ENCODE measurements at regions not wholly inside any gene's neighbourhood (a gene's known extent, or its start where the extent isn't known, plus 50 kb on each side); places are given as distances from the start of the nearest gene placed in this dataset.

GRCh38 chr4:110675426-110675825 is 52.5 kb upstream of the PITX2 start:
- H3K9me3 ChIP-seq (ENCODE audit: control insufficient read depth in 2 of 2, insufficient read depth in 1 of 2, low read depth in 1 of 2, low read length in 1 of 2) = no peaks in the 10 kb centered on the region
- no peak overlapping the region for H3K27ac ChIP-seq (ENCODE audit: low read depth in 2 of 2, low read length in 1 of 2)
- no peaks in the 10 kb centered on the region for H3K27me3 ChIP-seq (ENCODE audit: control insufficient read depth in 1 of 2, insufficient read depth in 2 of 2, low read length in 2 of 2)
- H3K4me1 ChIP-seq (ENCODE audit: control insufficient read depth in 2 of 2, insufficient read depth in 2 of 2, low read length in 1 of 2) = no peaks in the 10 kb centered on the region
- H3K4me3 ChIP-seq (ENCODE audit: low read depth in 1 of 2, low read length in 2 of 2) = no peak overlapping the region
- no peaks in the 10 kb centered on the region for H3K36me3 ChIP-seq (ENCODE audit: control insufficient read depth in 2 of 2, insufficient read depth in 2 of 2, low read length in 1 of 2)

GRCh38 chr4:110676241-110676640 is 53.4 kb upstream of the PITX2 start:
- Histone ChIP-seq H3K36me3 (ENCODE audit: control insufficient read depth in 2 of 2, insufficient read depth in 2 of 2, low read length in 1 of 2) (no peaks in the 10 kb centered on the region), H3K4me1 (ENCODE audit: control insufficient read depth in 2 of 2, insufficient read depth in 2 of 2, low read length in 1 of 2) (no peaks in the 10 kb centered on the region), H3K27ac (ENCODE audit: low read depth in 2 of 2, low read length in 1 of 2) (no peak overlapping the region), H3K27me3 (ENCODE audit: control insufficient read depth in 1 of 2, insufficient read depth in 2 of 2, low read length in 2 of 2) (no peaks in the 10 kb centered on the region), H3K9me3 (ENCODE audit: control insufficient read depth in 2 of 2, insufficient read depth in 1 of 2, low read depth in 1 of 2, low read length in 1 of 2) (no peaks in the 10 kb centered on the region), H3K4me3 (ENCODE audit: low read depth in 1 of 2, low read length in 2 of 2) (no peak overlapping the region)

GRCh38 chr4:110678517-110679227 is 55.8 kb upstream of the PITX2 start:
- no peaks in the 10 kb centered on the region for H3K27me3 ChIP-seq (ENCODE audit: control insufficient read depth in 1 of 2, insufficient read depth in 2 of 2, low read length in 2 of 2)
- 19% methylated on average over 1 of the region's 1 CpG for WGBS, 2 donors
- no peaks in the 10 kb centered on the region for H3K36me3 ChIP-seq (ENCODE audit: control insufficient read depth in 2 of 2, insufficient read depth in 2 of 2, low read length in 1 of 2)
- no peaks in the 10 kb centered on the region for H3K9me3 ChIP-seq (ENCODE audit: control insufficient read depth in 2 of 2, insufficient read depth in 1 of 2, low read depth in 1 of 2, low read length in 1 of 2)
- H3K4me3 ChIP-seq (ENCODE audit: low read depth in 1 of 2, low read length in 2 of 2) = no peak overlapping the region
- no peaks in the 10 kb centered on the region for H3K4me1 ChIP-seq (ENCODE audit: control insufficient read depth in 2 of 2, insufficient read depth in 2 of 2, low read length in 1 of 2)
- no peak overlapping the region for H3K27ac ChIP-seq (ENCODE audit: low read depth in 2 of 2, low read length in 1 of 2)

GRCh38 chr4:110680265-110680664 is 57.4 kb upstream of the PITX2 start:
- no peaks in the 10 kb centered on the region for H3K9me3 ChIP-seq (ENCODE audit: control insufficient read depth in 2 of 2, insufficient read depth in 1 of 2, low read depth in 1 of 2, low read length in 1 of 2)
- 66 to 68% methylated on average over 4 of the region's 4 CpGs for WGBS, 2 donors
- no peak overlapping the region for H3K4me3 ChIP-seq (ENCODE audit: low read depth in 1 of 2, low read length in 2 of 2)
- H3K27ac ChIP-seq (ENCODE audit: low read depth in 2 of 2, low read length in 1 of 2) = no peak overlapping the region
- H3K4me1 ChIP-seq (ENCODE audit: control insufficient read depth in 2 of 2, insufficient read depth in 2 of 2, low read length in 1 of 2) = no peaks in the 10 kb centered on the region
- no peaks in the 10 kb centered on the region for H3K36me3 ChIP-seq (ENCODE audit: control insufficient read depth in 2 of 2, insufficient read depth in 2 of 2, low read length in 1 of 2)
- no peaks in the 10 kb centered on the region for H3K27me3 ChIP-seq (ENCODE audit: control insufficient read depth in 1 of 2, insufficient read depth in 2 of 2, low read length in 2 of 2)

GRCh38 chr4:110681381-110681780 is 58.5 kb upstream of the PITX2 start:
- no peaks in the 10 kb centered on the region for H3K4me1 ChIP-seq (ENCODE audit: control insufficient read depth in 2 of 2, insufficient read depth in 2 of 2, low read length in 1 of 2)
- WGBS, 2 donors = 81 to 87% methylated on average over 1 of the region's 1 CpG
- H3K27me3 ChIP-seq (ENCODE audit: control insufficient read depth in 1 of 2, insufficient read depth in 2 of 2, low read length in 2 of 2) = no peaks in the 10 kb centered on the region

GRCh38 chr4:110682311-110682710 is 59.4 kb upstream of the PITX2 start:
- H3K27me3 ChIP-seq (ENCODE audit: control insufficient read depth in 1 of 2, insufficient read depth in 2 of 2, low read length in 2 of 2) = no peaks in the 10 kb centered on the region
- no peak overlapping the region for H3K27ac ChIP-seq (ENCODE audit: low read depth in 2 of 2, low read length in 1 of 2)
- no peaks in the 10 kb centered on the region for H3K9me3 ChIP-seq (ENCODE audit: control insufficient read depth in 2 of 2, insufficient read depth in 1 of 2, low read depth in 1 of 2, low read length in 1 of 2)
- H3K4me3 ChIP-seq (ENCODE audit: low read depth in 1 of 2, low read length in 2 of 2) = no peak overlapping the region
- no peaks in the 10 kb centered on the region for H3K36me3 ChIP-seq (ENCODE audit: control insufficient read depth in 2 of 2, insufficient read depth in 2 of 2, low read length in 1 of 2)
- no peaks in the 10 kb centered on the region for H3K4me1 ChIP-seq (ENCODE audit: control insufficient read depth in 2 of 2, insufficient read depth in 2 of 2, low read length in 1 of 2)
- 41 to 50% methylated on average over 1 of the region's 1 CpG for WGBS, 2 donors

More at GRCh38 chr4:110681381-110681780, 58.5 kb upstream of the PITX2 start:
- Histone ChIP-seq H3K4me3 (ENCODE audit: low read depth in 1 of 2, low read length in 2 of 2) (no peak overlapping the region), H3K27ac (ENCODE audit: low read depth in 2 of 2, low read length in 1 of 2) (no peak overlapping the region), H3K36me3 (ENCODE audit: control insufficient read depth in 2 of 2, insufficient read depth in 2 of 2, low read length in 1 of 2) (no peaks in the 10 kb centered on the region), H3K9me3 (ENCODE audit: control insufficient read depth in 2 of 2, insufficient read depth in 1 of 2, low read depth in 1 of 2, low read length in 1 of 2) (no peaks in the 10 kb centered on the region)

GRCh38 chr4:110683601-110684000 is 60.7 kb upstream of the PITX2 start:
- H3K36me3 ChIP-seq (ENCODE audit: control insufficient read depth in 2 of 2, insufficient read depth in 2 of 2, low read length in 1 of 2) = no peaks in the 10 kb centered on the region
- no peaks in the 10 kb centered on the region for H3K9me3 ChIP-seq (ENCODE audit: control insufficient read depth in 2 of 2, insufficient read depth in 1 of 2, low read depth in 1 of 2, low read length in 1 of 2)
- H3K27me3 ChIP-seq (ENCODE audit: control insufficient read depth in 1 of 2, insufficient read depth in 2 of 2, low read length in 2 of 2) = no peaks in the 10 kb centered on the region
- WGBS, 2 donors = 91 to 92% methylated on average over 11 of the region's 11 CpGs
- H3K27ac ChIP-seq (ENCODE audit: low read depth in 2 of 2, low read length in 1 of 2) = no peak overlapping the region
- no peak overlapping the region for H3K4me3 ChIP-seq (ENCODE audit: low read depth in 1 of 2, low read length in 2 of 2)
- no peaks in the 10 kb centered on the region for H3K4me1 ChIP-seq (ENCODE audit: control insufficient read depth in 2 of 2, insufficient read depth in 2 of 2, low read length in 1 of 2)

- Histone ChIP-seq H3K27ac (ENCODE audit: low read depth in 2 of 2, low read length in 1 of 2) (no peak overlapping the region), H3K9me3 (ENCODE audit: control insufficient read depth in 2 of 2, insufficient read depth in 1 of 2, low read depth in 1 of 2, low read length in 1 of 2) (no peaks in the 10 kb centered on the region), H3K36me3 (ENCODE audit: control insufficient read depth in 2 of 2, insufficient read depth in 2 of 2, low read length in 1 of 2) (no peaks in the 10 kb centered on the region), H3K27me3 (ENCODE audit: control insufficient read depth in 1 of 2, insufficient read depth in 2 of 2, low read length in 2 of 2) (no peaks in the 10 kb centered on the region), H3K4me3 (ENCODE audit: low read depth in 1 of 2, low read length in 2 of 2) (no peak overlapping the region), H3K4me1 (ENCODE audit: control insufficient read depth in 2 of 2, insufficient read depth in 2 of 2, low read length in 1 of 2) (no peaks in the 10 kb centered on the region)
- 76 to 86% methylated on average over 6 of the region's 6 CpGs for WGBS, 2 donors
These were observed 79.4 kb upstream of the PITX2 start for GRCh38 chr4:110702326-110702725.

GRCh38 chr4:110704748-110705439 is 82.0 kb upstream of the PITX2 start:
- no peak overlapping the region for H3K27ac ChIP-seq (ENCODE audit: low read depth in 2 of 2, low read length in 1 of 2)
- no peaks in the 10 kb centered on the region for H3K9me3 ChIP-seq (ENCODE audit: control insufficient read depth in 2 of 2, insufficient read depth in 1 of 2, low read depth in 1 of 2, low read length in 1 of 2)
- no peaks in the 10 kb centered on the region for H3K27me3 ChIP-seq (ENCODE audit: control insufficient read depth in 1 of 2, insufficient read depth in 2 of 2, low read length in 2 of 2)
- H3K36me3 ChIP-seq (ENCODE audit: control insufficient read depth in 2 of 2, insufficient read depth in 2 of 2, low read length in 1 of 2) = no peaks in the 10 kb centered on the region
- no peak overlapping the region for H3K4me3 ChIP-seq (ENCODE audit: low read depth in 1 of 2, low read length in 2 of 2)
- H3K4me1 ChIP-seq (ENCODE audit: control insufficient read depth in 2 of 2, insufficient read depth in 2 of 2, low read length in 1 of 2) = no peaks in the 10 kb centered on the region
- 76 to 80% methylated on average over 7 of the region's 7 CpGs for WGBS, 2 donors

- WGBS, 2 donors = 84 to 87% methylated on average over 4 of the region's 4 CpGs
- Histone ChIP-seq H3K36me3 (ENCODE audit: control insufficient read depth in 2 of 2, insufficient read depth in 2 of 2, low read length in 1 of 2) (no peaks in the 10 kb centered on the region), H3K27me3 (ENCODE audit: control insufficient read depth in 1 of 2, insufficient read depth in 2 of 2, low read length in 2 of 2) (no peaks in the 10 kb centered on the region), H3K4me3 (ENCODE audit: low read depth in 1 of 2, low read length in 2 of 2) (no peak overlapping the region), H3K27ac (ENCODE audit: low read depth in 2 of 2, low read length in 1 of 2) (no peak overlapping the region), H3K9me3 (ENCODE audit: control insufficient read depth in 2 of 2, insufficient read depth in 1 of 2, low read depth in 1 of 2, low read length in 1 of 2) (no peaks in the 10 kb centered on the region), H3K4me1 (ENCODE audit: control insufficient read depth in 2 of 2, insufficient read depth in 2 of 2, low read length in 1 of 2) (no peaks in the 10 kb centered on the region)
These were observed 82.5 kb upstream of the PITX2 start for GRCh38 chr4:110705440-110705782.
